ENCODE measurements at regions not wholly inside any gene's neighbourhood (a gene's known extent, or its start where the extent isn't known, plus 50 kb on each side); places are given as distances from the start of the nearest gene placed in this dataset.

GRCh38 chr11:32315121-32315520, 120.2 kb downstream of the WT1 start:
- TF ChIP-seq POLR2A (IDR thresholded peaks at IDR 0.05; ENCODE audit: low read depth, low read length) (no peak), RAD21 (IDR thresholded peaks at IDR 0.05; ENCODE audit: low read length) (no peak), CTCF (conservative IDR thresholded peaks at IDR 0.05; ENCODE audit: low read depth, low read length) (no peak), RCOR1 (IDR thresholded peaks at IDR 0.05; ENCODE audit: insufficient replicate concordance, low read length) (no peak), RFX5 (IDR thresholded peaks at IDR 0.05; ENCODE audit: low read depth, low read length) (no peak), ELK1 (IDR thresholded peaks at IDR 0.05; ENCODE audit: borderline replicate concordance, low read depth, low read length) (no peak)

All from IMR-90 (cell line).